K562 (cell line): ENCODE measurements at regions not wholly inside any gene's neighbourhood (a gene's known extent, or its start where the extent isn't known, plus 50 kb on each side); places are given as distances from the start of the nearest gene placed in this dataset.

Source experiments
- ATAC-seq: fragments of 200-7000 bp; cut with Tn5 transposase; 3 replicates; pipeline ENCODE4 v1.9.1; 2020; ENCODE audit warnings: moderate library complexity
- BruUV-seq: library from RNA; stranded (reverse); fragments of 400-500 nt; replicated peaks from 2 replicates; lab custom pipeline; 2021; lab: Mats Ljungman, UMichigan
- CTCF ChIA-PET: fragments of 300-600 bp; formaldehyde crosslinking; extraction: SDS; loops from one replicate; lab custom pipeline; 2021; ENCODE audit warnings: low intra/inter-chr PET ratio; lab: Yijun Ruan, JAX
- POLR2A ChIA-PET: fragments of 300-600, 350-650 bp; sonication (Branson Sonifier 250); formaldehyde crosslinking; extraction: SDS; loops from one replicate; lab custom pipeline; 2021; ENCODE audit warnings: antibody characterized with exemption, inconsistent platforms; lab: Yijun Ruan, JAX
- DNase-seq, 4 experiments: peaks; one replicate each; pipeline versions ENCODE4 v3.0.0 to v3.0.0-alpha.2; 2011 to 2018; ENCODE audit warnings: low spot score in 3 of 4, mixed read lengths in 3 of 4; ENCODE audit errors: extremely low read depth in 1 of 4
- FAIRE-seq: peaks from 2 replicates; lab custom pipeline; 2011; peaks lifted over from hg19 to GRCh38; lab: Jason Lieb, UNC
- H2AFZ ChIP-seq: 2 replicates; pipeline ENCODE4 v1.6.0; 2011; ENCODE audit warnings: low read depth, low read length, control low read depth, inconsistent platforms
- H3K27ac ChIP-seq: fragments of 200-600 bp; 3 replicates; pipeline ENCODE4 v1.8.0; 2011; ENCODE audit warnings: low read depth, mild to moderate bottlenecking, control low read depth, inconsistent platforms, low read length, moderate library complexity, mixed read lengths; ENCODE audit errors: extremely low read depth
- H3K27me3 ChIP-seq, 2 experiments: fragments of 300-600 bp in 1 of 2; 2 replicates in 1 of 2; 3 replicates in 1 of 2; pipeline versions ENCODE4 v1.6.0 to v1.8.0; 2011; ENCODE audit warnings: inconsistent platforms in 2 of 2, low read length in 2 of 2, mild to moderate bottlenecking in 1 of 2, mixed read lengths in 1 of 2, moderate library complexity in 1 of 2; ENCODE audit not compliant: control insufficient read depth in 2 of 2, insufficient read depth in 2 of 2
- H3K36me3 ChIP-seq: fragments of 300-600 bp; 3 replicates; pipeline ENCODE4 v1.8.0; 2011; ENCODE audit warnings: mild to moderate bottlenecking, low read length, inconsistent platforms; ENCODE audit not compliant: control insufficient read depth, insufficient read depth
- H3K4me1 ChIP-seq, 2 experiments: fragments of 200-600 bp in 1 of 2; replicated peaks in 1 of 2; 2 replicates in 1 of 2; 3 replicates in 1 of 2; pipeline versions ENCODE4 v1.5.1 to v1.8.0; 2011; ENCODE audit warnings: inconsistent platforms in 2 of 2, low read length in 2 of 2, mild to moderate bottlenecking in 1 of 2, mixed read lengths in 1 of 2, moderate library complexity in 1 of 2; ENCODE audit not compliant: control insufficient read depth in 2 of 2, insufficient read depth in 2 of 2
- H3K4me2 ChIP-seq: 2 replicates; pipeline ENCODE4 v1.6.1; 2011; ENCODE audit warnings: low read length, control low read depth, inconsistent platforms, mixed read lengths; ENCODE audit not compliant: insufficient read depth
- H3K4me3 ChIP-seq: fragments of 200-600 bp; sonication (generic), shearing (Covaris generic); 2 replicates; pipeline ENCODE4 v1.5.1; 2016; ENCODE audit warnings: control low read depth, inconsistent platforms
- H3K79me2 ChIP-seq: fragments of 200-600 bp; 3 replicates; pipeline ENCODE4 v1.8.0; 2011; ENCODE audit warnings: low read length, inconsistent platforms; ENCODE audit not compliant: control insufficient read depth, insufficient read depth
- H3K9ac ChIP-seq, 2 experiments: 2 replicates each; pipeline versions ENCODE4 v1.6.0 to v1.6.1; 2011; ENCODE audit warnings: low read depth in 2 of 2, low read length in 2 of 2, control low read depth in 1 of 2, inconsistent platforms in 1 of 2, mild to moderate bottlenecking in 1 of 2, mixed read lengths in 1 of 2; ENCODE audit not compliant: insufficient read depth in 1 of 2
- H3K9me1 ChIP-seq: one replicate; pipeline ENCODE4 v1.6.0; 2011; ENCODE audit warnings: inconsistent platforms, mild to moderate bottlenecking, low read length, moderate library complexity; ENCODE audit not compliant: control insufficient read depth, insufficient read depth
- H3K9me3 ChIP-seq: replicated peaks from 2 replicates; pipeline ENCODE4 v1.5.1; 2011; ENCODE audit warnings: low read depth, low read length, inconsistent platforms; ENCODE audit not compliant: control insufficient read depth, insufficient read depth
- H4K20me1 ChIP-seq: replicated peaks from 2 replicates; pipeline ENCODE4 v1.6.1; 2011; ENCODE audit warnings: low read length, inconsistent platforms, mixed read lengths; ENCODE audit not compliant: control insufficient read depth, insufficient read depth
- ATF4 ChIP-seq: fragments of 450-650 bp; formaldehyde crosslinking; IDR thresholded peaks from 2 replicates; pipeline ENCODE4 v1.4.0; 2022; ENCODE audit warnings: mild to moderate bottlenecking, moderate library complexity
- BMI1 ChIP-seq: fragments of 150-350 bp; IDR thresholded peaks from 2 replicates; pipeline ENCODE4 v1.6.1; 2014; ENCODE audit warnings: low read length
- CBFB ChIP-seq: sonication (generic); formaldehyde crosslinking; IDR thresholded peaks from 2 replicates; pipeline ENCODE4 v1.4.0; 2020; ENCODE audit warnings: mild to moderate bottlenecking, missing genetic modification reagents
- CSDE1 ChIP-seq, 2 experiments: fragments of 450-650 bp; IDR thresholded peaks; 2 replicates each; pipeline ENCODE4 v1.6.1; 2016; ENCODE audit warnings: mild to moderate bottlenecking in 1 of 2
- CUX1 ChIP-seq: fragments of 200-800 bp; sonication (Bioruptor generic); IDR thresholded peaks from 2 replicates; pipeline ENCODE4 v1.6.1; 2016; ENCODE audit warnings: missing genetic modification characterization, missing compliant biosample characterization
- GTF3C2 ChIP-seq: IDR thresholded peaks from 3 replicates; pipeline ENCODE4 v1.6.1; 2011; ENCODE audit warnings: borderline replicate concordance, mild to moderate bottlenecking, moderate library complexity; ENCODE audit not compliant: insufficient read length; ENCODE audit errors: extremely low read depth
- HDAC1 ChIP-seq, 2 experiments: fragments of 450-650 bp; IDR thresholded peaks; 2 replicates each; pipeline ENCODE4 v1.6.1; 2016 to 2017; ENCODE audit warnings: inconsistent platforms in 1 of 2, mild to moderate bottlenecking in 1 of 2, moderate library complexity in 1 of 2
- NELFE ChIP-seq: IDR thresholded peaks from 2 replicates; pipeline ENCODE4 v1.6.1; 2011; ENCODE audit warnings: mild to moderate bottlenecking; ENCODE audit not compliant: insufficient read depth, insufficient read length
- NFIX ChIP-seq: fragments of 250-450 bp; sonication (Bioruptor Pico); IDR thresholded peaks from 2 replicates; pipeline ENCODE4 v1.4.0; 2020; ENCODE audit warnings: low read depth, mild to moderate bottlenecking, moderate library complexity
- TSC22D4 ChIP-seq: fragments of 450-650 bp; IDR thresholded peaks from 2 replicates; pipeline ENCODE4 v1.6.1; 2016; ENCODE audit warnings: missing genetic modification characterization, missing biosample characterization, control low read depth
- ZFPM2 ChIP-seq: fragments of 250-450 bp; sonication (Bioruptor Pico); IDR thresholded peaks from 2 replicates; pipeline ENCODE4 v1.5.1; 2022; ENCODE audit warnings: mild to moderate bottlenecking
- ZNF584 ChIP-seq: fragments of 200-800 bp; sonication (Bioruptor generic); IDR thresholded peaks from 2 replicates; pipeline ENCODE4 v1.6.1; 2016; ENCODE audit warnings: low read depth, mild to moderate bottlenecking, missing genetic modification characterization, missing compliant biosample characterization
- WGBS: fragments of 100-300 bp; shearing (Covaris generic); methylation state at CpG from one replicate; pipeline ENCODE4 v1.1.6; 2016; ENCODE audit warnings: low coverage, mixed read lengths; ENCODE audit not compliant: insufficient coverage; ENCODE audit errors: missing lambda C conversion rate; 5-methylcytosine and 5-hydroxymethylcytosine counted together
- in situ Hi-C: fragments of 300-500 bp; cut with MboI; formaldehyde crosslinking; loops from 4 replicates; pipeline ENCODE4 v1.15.0; 2018; ENCODE audit warnings: inconsistent platforms, mixed read lengths
- intact Hi-C: fragments of 100-400 bp; cut with micrococcal nuclease; formaldehyde crosslinking; loops from 2 replicates; pipeline ENCODE4 v1.14.2; 2022

GRCh38 chr4:66212489-66212888 is 542.2 kb upstream of the EPHA5 start (continued):
- no peak for TF ChIP-seq CUX1 (CRISPR knock-in tag)

- no peak overlapping the region for H2AFZ ChIP-seq
- TF ChIP-seq TSC22D4 (tag) (no peak), CSDE1 (IDR thresholded peaks at IDR 0.05) (no peak), ZFPM2 (CRISPR knock-in tag) (no peak), ATF4 (CRISPR knock-in tag) (no peak), HDAC1 (IDR thresholded peaks at IDR 0.05) (no peak), NFIX (CRISPR knock-in tag) (no peak), BMI1 (no peak), CBFB (CRISPR knock-in tag) (no peak), NELFE (no peak), ZNF584 (no peak), GTF3C2 (no peak)
These were observed 534.4 kb upstream of the EPHA5 start for GRCh38 chr4:66204534-66205247.

More at GRCh38 chr4:66204534-66205247, 534.4 kb upstream of the EPHA5 start:
- DNase-seq: no peak
- no peaks in the 10 kb centered on the region for H3K9me1 ChIP-seq
- H3K4me2 ChIP-seq: no peak overlapping the region
- H3K79me2 ChIP-seq: no peaks in the 10 kb centered on the region
- H3K36me3 ChIP-seq: no peaks in the 10 kb centered on the region
- ChIA-PET CTCF (no interaction called here), POLR2A (no interaction called here)
- BruUV-seq: no TSS peak
- 0% methylated on average over 3 of the region's 3 CpGs for WGBS
- no peaks in the 10 kb centered on the region for H4K20me1 ChIP-seq
- no peaks in the 10 kb centered on the region for H3K27me3 ChIP-seq
- no peak for ATAC-seq
- no peaks in the 10 kb centered on the region for H3K4me1 ChIP-seq
- intact Hi-C loops (no loop called here), in situ Hi-C loops (no loop called here)
- H3K9me3 ChIP-seq: no peaks in the 10 kb centered on the region; the same call in 1 of the 2 replicates
- no peak overlapping the region for H3K27ac ChIP-seq
- no peak overlapping the region for H3K9ac ChIP-seq
- H3K4me3 ChIP-seq: no peak overlapping the region
- FAIRE-seq: no peak
